Umbilical cord (tissue), 1 donor: ENCODE measurements at regions not wholly inside any gene's neighbourhood (a gene's known extent, or its start where the extent isn't known, plus 50 kb on each side); places are given as distances from the start of the nearest gene placed in this dataset.

Experiments
- DNase-seq: peaks from one replicate; pipeline ENCODE4 v3.0.0-alpha.2; 2015; ENCODE audit warnings: low spot score

DNA sequence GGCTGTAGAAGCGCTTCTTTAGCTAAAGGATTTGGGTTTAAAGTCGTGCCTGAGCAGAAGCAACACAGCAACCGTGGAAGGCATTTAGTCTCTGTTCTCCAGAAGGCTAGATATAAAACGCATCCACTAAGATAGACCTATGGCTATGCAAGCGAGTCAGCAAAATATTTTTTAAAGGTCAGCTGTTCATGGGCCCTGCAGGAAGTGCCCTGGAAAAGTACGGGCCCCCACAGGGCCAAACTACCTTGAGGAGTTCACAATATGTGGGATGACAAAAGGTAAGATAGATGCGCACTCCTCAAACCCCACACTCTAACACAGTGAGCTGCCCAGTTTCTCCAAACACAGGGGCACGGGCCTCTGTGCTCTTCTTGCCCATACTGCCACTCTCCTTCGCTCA is 261.6 kb downstream of the VPS13C start:
- no peak for DNase-seq

DNA sequence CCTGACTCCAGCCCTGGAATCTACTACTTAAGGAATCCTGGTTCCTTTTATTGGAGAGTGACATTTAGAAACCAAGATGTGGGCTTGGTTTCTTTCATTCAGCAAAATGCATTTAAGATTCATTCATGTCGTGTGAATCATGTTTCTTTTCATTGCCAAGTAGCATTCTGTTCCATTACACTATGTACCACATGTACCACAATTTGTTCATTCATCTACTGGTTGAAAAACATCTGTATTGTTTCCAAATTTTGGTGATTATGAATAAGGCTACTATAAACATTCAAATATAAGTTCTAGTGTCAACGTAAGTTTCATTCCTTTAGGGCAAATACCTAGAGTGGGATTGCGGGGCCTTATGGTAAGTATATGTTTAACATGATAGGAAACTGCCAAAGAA is 264.2 kb downstream of the VPS13C start:
- no peak for DNase-seq

- no peak for DNase-seq
Observed at GRCh38 chr15:61794881-61795280, 265.4 kb downstream of the VPS13C start.

- DNase-seq, result no peak
Observed at GRCh38 chr15:61794276-61794675, 266.0 kb downstream of the VPS13C start.

DNA sequence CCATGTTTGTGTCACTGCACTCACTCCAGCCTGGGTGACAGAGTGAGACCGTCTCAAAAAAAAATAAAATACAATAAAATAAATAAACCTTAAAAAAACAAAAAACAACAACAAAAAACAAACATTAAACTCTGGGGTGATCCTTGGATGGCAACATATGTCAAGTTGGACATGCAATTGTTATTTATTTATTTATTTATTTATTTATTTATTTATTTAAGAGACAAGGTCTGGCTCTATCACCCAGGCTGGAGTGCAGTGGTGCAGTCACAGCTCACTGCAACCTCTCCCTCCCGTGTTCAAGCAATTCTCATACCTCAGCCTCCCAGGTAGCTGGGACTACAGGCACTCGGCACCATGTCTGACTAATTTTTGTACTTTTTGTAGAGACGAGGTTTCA is 275.5 kb downstream of the VPS13C start:
- DNase-seq, result no peak

GRCh38 chr15:61780278-61780980 is 279.8 kb downstream of the VPS13C start:
- no peak for DNase-seq

DNA sequence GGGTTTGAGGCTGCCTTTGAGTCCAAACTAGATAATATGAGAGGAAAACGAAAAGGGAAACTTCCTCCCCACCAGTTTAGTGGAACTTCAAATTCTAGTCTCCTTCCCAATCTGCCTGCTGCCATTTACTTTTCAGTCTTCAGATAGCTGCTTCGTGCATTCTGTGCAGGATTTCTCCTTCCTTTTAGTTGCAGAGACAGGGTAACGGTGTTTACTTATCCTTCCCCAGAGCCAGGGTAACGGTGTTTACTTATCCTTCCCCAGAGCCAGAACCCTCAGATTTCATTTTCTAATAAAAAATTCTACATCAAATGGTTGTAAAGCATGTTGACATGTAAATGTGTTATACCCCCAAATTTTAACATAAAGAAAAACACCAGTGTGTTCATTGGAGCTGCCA is 282.6 kb downstream of the VPS13C start:
- DNase-seq, result no peak

GRCh38 chr15:61769557-61769956 is 290.7 kb downstream of the VPS13C start:
- DNase-seq, result no peak

GRCh38 chr15:61768131-61768530 is 292.1 kb downstream of the VPS13C start:
- no peak for DNase-seq

- no peak for DNase-seq
Observed at GRCh38 chr15:61764981-61765380, 295.3 kb downstream of the VPS13C start.

DNA sequence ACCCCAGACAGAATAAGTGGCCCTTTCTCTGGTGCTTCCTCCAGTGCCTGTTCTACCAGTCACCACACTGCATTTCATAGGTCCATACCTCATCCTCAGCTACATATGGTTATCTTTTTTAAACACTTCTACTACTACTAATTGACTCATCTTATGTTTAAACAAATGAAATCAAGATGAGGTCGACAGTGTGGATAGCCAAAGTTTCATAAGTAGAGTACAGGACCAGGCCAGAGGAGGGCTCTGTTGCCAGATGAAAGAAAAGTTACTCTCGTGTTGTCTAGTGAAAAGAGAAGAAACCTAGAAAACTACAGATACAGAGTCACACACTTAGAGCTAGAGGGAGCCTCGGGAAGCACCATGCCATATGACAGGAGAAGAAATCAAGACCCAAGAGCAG is 296.1 kb downstream of the VPS13C start:
- DNase-seq, result no peak

- DNase-seq, result no peak
Observed at GRCh38 chr15:61762676-61763075, 297.6 kb downstream of the VPS13C start.

DNA sequence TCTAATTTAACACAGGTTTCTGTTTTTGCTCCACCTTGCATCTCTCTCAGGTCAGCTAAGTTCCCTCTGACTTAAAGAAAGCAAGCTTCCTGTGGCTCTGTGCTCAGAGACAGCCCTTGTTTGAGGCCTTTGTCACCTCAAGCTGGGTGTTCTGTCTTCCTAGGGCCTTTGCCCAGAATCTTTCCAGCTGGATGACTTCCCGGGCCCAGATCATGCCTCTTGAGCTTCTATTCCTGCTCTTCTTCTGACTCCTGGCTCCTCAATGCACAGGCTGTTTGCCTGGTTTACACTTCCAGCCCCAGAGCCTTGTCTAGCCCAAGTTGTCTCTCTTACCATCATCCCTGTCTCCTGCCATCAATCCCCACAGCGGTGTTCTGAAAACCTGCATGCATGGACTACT is 300.6 kb downstream of the VPS13C start:
- no peak for DNase-seq

- peak; percentile 93 for DNase-seq
Observed at GRCh38 chr15:61756071-61756820, 304.0 kb downstream of the VPS13C start.

DNA sequence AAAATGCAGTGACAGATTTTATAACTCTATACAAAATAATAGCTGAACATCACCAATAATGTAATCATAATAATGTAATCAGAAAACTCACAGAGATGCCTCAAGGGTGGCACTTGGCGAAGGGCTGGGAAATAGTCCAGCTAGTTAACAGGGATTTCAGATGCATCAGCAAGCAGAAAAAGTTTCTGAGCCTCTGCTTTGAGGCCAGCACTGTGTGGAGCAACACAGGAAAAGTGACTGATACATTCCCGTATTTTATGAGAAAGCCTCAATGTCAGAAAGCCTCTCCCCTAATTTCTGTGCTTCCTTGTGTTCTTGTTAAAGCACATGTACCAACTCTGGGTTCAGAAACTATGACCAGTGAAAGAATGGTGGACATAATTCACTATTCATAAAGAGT is 304.8 kb downstream of the VPS13C start:
- peak; percentile 69 for DNase-seq

- no peak for DNase-seq
Observed at GRCh38 chr15:61753018-61753710, 307.1 kb downstream of the VPS13C start.

DNA sequence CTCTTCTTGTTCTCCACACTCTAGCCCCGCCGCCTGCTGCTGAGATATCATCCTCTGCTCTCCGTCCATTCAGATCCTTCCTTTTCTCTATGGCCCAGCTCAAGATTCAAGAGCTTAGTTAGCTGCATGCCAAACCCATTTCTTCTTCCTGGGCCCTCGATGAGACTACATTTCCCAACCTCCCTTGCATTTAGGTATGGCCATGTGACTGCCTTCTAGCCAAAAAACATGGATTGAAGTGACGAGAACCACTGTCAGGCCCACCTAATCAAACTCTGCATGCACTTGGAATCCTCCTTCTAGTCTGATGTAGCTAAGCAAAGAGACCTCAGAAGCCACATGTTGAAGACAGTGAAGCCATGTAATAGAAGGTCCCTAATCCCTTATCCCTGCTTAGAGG is 308.2 kb downstream of the VPS13C start:
- no peak for DNase-seq

- no peak for DNase-seq
Observed at GRCh38 chr15:61750271-61751084, 309.8 kb downstream of the VPS13C start.

- DNase-seq, result no peak
Observed at GRCh38 chr15:61749169-61749568, 311.1 kb downstream of the VPS13C start.

- no peak for DNase-seq
Observed at GRCh38 chr15:61748529-61748928, 311.7 kb downstream of the VPS13C start.

DNA sequence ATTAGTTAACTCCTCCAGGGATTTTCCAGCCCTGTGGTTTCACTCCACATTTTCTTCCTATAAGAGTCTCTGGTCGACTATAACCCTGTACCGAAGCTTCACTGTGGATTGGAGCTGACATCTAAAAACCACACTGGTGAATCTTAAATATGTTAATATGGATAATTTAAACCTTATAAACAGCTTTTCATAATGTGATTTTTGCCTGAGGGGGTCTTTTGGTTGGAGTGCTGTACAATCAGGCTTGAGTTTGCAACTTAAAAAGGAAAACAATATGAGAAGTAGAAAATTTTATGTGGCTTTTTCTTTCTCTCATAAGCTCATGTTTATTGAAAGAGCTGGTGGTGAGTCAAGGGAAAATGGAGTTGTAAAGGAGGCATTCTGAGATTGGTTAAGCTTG is 313.7 kb downstream of the VPS13C start:
- no peak for DNase-seq

DNA sequence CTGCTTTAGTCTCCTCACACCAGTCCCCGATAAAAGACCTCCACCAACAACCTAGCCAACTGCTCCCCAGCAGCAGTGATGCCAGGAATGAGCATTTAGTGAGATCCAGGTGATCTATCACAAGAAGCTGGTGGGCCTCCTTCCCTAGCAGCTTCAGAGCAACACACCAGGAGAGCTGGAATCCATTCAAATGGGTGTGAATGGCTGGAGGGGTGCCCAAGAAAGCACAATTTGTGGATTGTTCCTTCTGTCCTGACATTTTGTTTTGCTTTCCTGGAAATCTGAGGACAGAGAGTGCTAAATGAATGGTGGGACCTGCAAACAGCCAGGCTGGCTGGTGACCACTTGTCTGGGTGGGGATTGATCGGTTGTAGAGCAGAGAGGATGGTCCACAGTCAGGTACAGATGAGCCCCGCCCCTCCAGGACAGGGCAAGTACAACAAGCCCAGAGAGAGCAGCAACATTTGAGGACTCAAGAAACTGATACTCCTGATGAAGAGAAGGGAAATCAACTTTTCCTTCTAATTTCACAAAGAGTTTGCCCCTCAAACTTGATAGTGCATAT is 316.8 kb downstream of the VPS13C start:
- no peak for DNase-seq
